H4 (cell line): ENCODE measurements at regions not wholly inside any gene's neighbourhood (a gene's known extent, or its start where the extent isn't known, plus 50 kb on each side); places are given as distances from the start of the nearest gene placed in this dataset.

ENCODE experiments used
- DNase-seq: peaks from one replicate; pipeline ENCODE4 v3.0.0-alpha.2; 2015; ENCODE audit warnings: low spot score

DNA sequence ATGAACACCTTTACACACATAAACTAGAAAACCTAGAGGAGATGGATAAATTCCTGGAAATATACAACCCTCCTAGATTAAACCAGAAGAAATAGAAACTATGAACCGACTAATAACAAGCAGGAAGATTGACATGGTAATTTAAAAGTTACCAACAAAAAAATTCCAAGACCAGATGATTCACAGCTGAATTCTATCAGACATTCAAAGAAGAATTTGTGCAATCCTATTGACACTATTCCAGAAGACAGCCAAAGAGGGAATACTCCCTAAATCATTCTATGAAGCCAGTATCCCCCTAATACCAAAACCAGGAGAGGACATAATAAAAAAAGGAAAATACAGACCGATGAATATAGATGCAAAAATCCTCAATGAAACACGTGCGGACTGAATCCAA is 102.6 kb upstream of the KRR1 start:
- DNase-seq = no peak

DNA sequence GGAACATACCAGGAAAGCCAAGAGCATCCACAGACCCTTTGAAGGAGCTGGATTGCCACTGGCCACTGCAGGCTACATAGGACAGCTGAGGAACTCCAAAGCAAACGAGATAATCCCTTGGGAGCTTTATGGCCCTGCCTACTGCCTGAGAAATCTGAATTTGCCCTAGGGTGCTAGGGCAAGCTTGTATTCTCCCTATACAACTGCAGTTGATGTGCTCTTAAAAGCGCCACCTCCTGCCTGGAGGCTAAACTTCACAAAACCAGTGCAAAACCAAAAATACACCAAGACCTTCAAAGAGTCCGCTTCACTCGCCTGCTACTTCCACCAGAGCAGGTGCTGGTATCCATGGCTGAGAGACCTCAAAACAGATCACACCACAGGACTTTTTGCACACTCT is 99.6 kb upstream of the KRR1 start:
- no peak for DNase-seq

DNA sequence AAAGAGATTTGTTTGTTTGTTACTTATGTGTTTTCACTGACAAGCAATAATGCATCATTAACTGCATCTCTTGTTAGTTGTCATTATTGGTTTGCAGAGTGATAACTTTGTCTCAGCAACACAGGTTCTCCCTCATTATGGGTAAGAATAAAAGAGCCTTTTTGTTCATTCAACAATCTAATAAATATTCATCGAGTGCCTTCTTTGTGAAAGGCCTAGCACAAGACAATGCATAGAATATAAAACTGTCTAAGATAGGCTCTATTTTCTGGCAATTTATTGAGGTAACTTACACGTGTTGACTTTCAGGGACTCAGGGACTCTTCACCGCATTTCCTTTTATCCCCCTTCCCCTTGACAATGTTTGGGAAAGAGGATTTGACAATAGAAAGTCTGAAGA is 95.5 kb upstream of the KRR1 start:
- no peak for DNase-seq

DNA sequence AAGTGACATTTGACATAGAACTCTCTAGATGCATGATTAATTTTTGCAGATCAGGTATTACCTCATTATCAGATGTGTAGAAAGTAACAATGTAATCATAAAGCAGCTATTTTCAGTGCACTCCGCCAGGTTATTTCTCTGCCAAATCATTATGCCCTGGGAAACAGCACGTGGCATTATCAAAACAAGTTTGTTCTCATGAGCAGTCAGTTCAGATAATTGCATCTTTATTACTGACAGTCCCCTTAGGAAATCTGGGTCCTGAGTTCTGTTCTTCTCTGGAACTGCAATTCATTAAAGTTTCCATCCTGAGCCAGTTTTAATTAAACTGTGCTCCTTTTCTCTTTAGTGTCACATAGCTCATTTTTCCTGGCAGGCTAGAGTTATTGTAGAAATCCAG is 94.7 kb upstream of the KRR1 start:
- no peak for DNase-seq

DNA sequence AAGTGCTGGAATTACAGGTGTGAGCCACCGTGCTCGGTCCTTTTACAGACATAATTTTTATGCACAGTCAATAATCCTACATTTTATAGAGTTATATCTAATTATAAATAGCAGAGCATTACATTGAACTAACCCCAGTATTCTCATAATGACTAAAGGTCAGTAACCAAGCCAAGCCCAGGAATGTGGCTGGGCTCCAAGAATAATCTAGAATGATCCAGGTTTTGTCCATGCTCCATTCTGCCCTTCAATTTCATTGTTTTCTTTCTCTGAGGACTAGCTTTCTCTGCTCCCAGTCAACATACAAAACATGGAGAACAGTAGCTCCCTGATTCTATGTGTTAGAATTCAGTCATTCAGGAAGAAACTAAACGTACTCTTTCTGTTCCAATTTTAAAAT is 92.1 kb upstream of the KRR1 start:
- no peak for DNase-seq

DNA sequence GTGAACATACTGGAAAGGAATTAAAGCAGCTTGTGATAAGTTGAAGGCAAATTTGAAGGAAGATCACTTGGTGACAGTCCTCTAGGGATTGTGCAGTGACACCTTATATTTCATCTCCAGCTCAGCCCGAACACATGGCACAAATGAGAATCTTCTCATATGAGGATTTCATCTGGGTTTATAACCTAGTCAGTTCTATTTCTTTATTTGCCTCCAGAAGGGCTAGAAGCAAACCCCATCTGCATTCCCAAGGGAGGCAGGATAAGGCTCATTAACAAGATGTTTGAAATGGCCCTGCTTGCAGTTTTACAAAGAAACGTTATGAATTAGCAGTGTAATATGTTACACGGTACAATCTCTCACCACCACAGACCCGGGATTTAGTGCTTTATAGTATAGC is 90.7 kb upstream of the KRR1 start:
- DNase-seq = no peak

DNA sequence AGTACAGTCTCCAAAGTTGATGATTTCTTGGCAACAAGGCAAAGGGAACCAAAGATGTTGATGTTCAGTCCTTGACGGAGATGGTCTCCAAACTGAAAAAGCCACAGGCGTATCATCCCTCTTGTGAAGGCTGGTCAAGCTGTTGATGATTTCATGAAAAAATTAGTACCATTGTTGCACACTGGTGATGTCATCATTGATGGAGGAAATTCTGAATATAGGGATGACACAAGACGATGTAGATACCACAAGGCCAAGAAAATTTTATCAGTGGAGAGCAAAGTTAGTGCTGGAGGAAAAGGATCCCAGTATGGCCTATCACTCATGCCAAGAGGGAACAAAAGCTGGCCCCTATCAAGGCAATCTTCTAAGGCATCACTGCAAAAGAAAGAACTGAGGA is 88.7 kb upstream of the KRR1 start:
- no peak for DNase-seq

DNA sequence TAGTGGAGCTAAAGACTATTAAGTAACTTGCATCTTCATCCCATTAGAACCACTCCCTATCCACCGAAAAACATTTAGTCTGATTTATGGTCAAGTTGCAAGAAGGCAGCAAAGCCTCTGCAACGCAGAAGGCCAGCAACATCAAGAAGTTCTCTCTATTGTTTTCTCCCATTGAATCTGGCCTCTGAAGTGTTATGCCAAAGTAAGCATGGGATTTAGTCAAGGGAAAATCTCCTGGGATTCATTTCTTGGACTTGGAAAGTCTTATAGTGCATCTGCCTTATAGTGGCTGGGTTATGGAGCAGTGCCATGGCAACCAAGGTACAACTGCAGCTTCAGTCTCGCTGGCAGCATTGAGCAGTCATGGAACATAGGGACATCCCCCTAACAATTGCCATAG is 87.7 kb upstream of the KRR1 start:
- DNase-seq = no peak

DNA sequence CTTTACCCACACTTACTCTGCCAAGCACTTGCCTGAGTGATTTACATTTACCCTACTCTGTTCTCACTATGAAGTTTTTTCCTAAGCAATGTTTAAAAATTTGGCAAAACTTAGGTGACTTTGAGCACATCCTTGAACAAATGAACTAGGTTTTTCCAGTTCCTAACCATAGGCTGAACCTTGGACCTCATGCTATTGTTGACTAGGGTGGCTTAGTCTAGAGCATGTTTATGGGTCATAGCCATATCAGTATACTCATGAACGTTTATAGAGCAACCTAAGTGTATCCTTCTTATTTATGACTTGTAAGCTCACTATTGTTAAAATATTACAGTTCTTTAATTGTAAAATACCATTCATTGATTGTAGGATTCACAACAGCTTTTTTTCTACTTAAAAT is 85.0 kb upstream of the KRR1 start:
- DNase-seq = no peak

DNA sequence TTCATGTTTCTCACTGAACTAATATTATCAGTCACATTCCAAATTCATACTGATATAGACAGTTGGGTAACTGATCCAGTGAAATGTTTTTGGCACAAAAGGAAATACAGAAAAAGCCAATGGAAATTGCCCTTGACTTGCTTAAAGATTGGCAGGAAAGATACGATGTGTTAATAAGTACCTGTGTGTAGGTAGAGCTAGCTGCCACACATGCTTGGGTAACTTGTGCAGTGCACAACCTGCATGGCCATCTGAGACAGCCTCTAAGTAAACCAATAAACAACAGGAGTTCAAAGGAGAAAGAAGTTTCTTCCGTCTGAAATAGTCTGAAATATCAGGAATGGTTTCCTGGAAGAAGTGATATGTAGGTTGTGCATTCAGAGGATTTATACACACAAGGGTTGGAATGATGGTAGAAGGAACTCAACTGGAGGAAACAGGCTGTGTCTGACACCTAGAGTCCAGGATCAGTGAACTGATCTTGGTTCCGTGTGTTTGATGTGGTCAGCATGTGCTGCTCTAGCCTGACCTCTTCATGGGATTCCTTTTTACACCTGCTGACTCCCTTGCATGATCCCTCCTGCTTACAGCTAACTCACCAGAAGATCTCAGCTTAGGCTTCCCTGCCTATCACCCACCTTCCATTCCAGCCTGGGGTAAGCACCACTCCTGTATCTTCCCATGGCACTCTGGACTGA is 81.4 kb upstream of the KRR1 start:
- no peak for DNase-seq

DNA sequence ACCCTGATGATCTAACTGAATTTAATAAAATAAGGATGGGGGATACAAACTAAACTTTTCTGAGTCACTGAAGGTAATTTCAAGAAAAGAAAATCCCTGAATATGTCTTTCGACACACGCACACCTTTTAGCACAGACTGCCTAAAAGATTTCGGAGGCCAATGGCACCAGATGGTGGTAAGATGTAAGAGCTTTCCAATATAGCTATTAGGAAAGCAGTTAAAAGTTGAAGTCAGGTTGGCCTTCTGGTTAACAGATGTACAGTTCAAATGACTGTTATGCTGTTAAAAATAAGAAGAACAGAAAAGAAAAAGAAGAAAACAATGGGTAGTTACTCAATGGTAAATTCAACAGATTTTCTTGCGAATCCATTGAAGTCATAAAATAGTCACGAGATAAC is 80.7 kb upstream of the KRR1 start:
- no peak for DNase-seq

DNA sequence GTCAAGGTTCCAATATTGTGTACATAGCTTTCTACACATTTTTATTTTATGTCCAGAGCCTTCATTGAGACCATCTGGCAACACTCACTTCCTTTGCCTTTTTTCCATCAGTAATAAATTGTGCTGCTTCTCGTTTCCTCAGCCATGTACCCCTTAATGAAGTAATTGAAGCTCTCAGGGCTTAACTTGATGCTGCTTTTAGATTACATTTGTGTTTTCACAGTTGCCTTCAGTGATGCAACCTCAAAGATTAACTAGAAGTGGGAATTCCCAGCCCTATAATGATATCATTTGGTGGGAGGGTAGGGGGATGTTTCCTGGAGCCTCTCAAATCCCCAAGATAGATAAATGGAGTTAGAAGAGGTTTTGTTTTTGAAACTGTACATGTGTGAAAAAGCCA is 80.2 kb upstream of the KRR1 start:
- DNase-seq = no peak

DNA sequence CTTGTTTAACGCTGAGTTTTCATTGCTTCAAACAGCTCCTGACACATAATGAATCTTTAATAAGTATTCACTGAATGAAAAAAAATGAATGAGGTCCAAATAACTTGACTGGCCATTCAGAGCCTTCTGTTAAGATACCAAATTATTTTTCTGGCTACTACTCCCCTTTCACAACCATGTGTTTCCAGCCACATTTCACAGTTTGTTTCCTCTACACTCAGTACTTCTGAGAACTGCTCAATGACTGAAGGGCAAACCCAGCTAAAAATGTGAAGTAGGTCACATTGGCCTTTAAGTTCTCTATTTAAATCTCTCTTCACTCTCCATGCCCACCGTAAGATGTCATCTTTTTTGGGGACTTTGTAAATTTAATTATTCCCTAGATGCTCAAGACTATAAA is 78.4 kb upstream of the KRR1 start:
- no peak for DNase-seq

DNA sequence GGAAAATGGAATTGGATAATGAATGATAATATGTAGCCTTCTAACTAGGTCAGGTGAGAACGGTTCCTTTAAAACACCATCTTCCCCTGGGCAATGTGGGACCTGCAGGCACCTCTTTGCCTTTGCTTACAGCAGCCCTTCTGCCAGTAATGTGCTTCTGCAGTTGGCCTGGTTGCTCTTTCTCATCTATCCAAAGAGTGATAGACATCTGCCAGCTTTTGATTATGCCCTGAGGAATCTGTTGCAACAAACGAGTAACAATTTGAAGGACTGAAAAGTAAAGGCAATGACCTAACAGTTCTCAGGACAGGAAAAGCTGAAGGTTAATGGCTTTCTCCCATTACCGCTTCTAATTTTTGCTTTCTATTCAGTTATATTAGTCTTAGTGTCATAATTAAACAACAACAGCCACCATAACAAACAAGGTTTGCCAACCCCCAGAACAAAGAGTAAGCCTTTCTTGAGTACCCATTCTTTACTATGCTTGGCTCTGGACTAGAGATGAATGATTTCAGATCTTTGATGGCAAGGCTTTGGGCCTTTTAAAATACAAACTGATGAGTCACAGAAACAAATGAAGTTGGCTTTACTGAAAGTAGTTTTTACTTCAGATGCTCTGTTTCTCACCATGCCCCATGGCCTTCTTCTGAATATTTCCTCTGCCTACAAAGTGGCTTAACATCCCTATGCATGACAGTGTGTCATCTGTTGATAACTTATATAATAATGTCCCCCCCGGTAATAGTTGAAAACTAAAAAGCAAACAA is 76.1 kb upstream of the KRR1 start:
- DNase-seq = no peak

DNA sequence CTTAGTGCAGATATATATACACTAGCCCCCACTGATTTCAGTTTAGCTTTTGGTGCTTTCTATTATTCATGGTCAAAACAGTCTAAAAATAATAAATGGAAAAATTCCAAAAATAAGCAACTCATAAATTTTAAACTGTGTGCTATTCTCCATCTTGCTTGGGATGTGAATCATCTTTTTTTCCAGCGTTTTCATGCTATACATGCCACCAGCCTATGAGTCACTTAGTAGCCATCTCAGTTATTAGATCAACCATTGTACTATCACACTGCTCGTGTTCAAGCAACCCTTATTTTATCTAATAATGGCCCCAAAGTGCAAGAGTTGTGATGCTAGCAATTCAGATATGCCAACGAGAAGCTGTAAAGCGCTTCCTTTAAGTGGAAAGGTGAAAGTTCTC is 73.9 kb upstream of the KRR1 start:
- no peak for DNase-seq

DNA sequence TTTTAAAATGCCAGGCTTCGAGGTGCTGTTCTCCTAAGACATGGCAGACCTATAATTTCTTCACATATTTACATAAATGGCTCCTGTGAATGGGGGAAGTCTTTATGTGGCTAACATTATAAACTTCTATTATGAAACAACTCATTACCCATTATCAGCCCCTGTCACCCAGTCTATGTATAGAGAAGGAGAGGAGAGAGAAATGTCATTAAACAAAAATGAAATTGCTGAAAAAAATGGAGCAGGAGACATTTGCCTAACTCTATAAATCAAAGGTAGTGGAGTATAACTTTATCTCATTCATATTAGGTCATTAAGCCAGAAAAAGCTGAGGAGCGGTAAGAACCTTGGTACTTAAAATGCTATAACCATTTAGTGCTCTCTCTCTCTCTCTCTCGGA is 71.9 kb upstream of the KRR1 start:
- DNase-seq = no peak

DNA sequence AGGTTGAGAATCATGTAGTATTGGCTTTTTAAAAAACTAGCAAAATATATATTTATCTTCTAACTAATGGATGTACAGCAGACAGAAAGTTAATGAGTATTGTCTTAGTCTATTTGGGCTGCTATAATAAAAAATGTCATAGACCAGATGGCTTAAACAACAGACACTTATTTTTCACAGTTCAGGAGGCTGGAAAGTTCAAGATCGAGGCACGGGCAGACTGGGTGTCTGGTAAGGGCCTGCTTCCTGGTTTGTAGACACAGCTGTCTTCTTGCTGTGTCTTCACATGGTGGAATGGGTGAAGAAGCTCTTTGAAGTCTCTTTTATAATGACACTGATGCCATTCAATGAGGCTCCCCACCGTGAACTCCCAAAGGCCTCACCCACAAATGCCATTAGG is 70.1 kb upstream of the KRR1 start:
- DNase-seq = no peak

DNA sequence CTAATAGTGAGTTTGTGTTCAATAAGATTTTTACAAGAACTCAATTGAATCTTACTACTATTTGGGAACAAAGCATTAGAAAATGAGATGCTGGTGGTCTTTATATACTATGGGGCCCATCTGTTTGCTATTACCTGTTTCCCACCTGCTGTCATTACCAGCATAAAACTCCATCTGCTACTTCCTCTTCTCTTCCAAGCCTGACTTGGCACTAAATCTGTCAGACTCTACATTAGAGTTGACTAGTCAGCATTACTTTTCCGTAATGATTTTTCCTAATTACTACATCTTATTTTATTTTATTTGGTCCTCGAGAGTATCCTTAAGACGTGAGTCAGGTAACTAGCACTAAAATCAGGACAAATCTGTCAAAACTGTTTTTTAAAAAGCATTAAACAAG is 68.1 kb upstream of the KRR1 start:
- DNase-seq = no peak

DNA sequence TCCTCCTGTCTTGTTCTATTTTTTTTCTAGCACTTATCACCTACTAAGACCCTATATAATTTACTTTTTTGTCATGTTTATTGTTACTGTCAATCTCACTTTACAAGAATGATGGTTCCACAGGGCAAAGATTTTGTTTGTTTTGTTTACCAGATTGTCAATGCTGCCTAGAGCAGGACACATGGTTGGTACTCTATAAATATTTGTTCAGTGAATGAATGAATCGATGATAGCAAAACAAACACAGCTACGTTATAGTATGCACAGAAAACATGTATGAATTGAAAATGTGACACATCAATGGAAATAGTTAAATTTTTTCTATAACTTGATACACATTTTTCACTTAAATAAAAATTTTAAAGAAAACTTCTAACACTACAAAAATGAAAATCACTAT is 67.1 kb upstream of the KRR1 start:
- DNase-seq = no peak

DNA sequence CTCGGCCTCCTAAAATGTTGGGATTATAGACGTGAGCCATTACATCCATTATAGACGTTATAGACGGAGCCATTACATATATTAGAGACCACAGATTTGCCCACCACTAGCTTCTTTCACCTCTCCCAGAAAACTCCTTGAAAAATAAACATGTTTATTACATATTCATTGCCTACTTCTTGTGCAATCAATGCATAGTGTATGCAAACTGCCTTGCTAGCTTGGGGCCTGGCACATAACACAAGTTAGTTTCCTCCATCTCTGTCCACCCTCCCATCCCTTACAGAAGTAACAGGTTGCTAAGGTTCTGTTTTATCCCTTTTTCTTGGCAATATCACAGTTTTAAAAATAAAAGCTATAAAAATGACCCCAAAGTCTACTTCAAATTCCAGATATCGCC is 66.4 kb upstream of the KRR1 start:
- DNase-seq = no peak

DNA sequence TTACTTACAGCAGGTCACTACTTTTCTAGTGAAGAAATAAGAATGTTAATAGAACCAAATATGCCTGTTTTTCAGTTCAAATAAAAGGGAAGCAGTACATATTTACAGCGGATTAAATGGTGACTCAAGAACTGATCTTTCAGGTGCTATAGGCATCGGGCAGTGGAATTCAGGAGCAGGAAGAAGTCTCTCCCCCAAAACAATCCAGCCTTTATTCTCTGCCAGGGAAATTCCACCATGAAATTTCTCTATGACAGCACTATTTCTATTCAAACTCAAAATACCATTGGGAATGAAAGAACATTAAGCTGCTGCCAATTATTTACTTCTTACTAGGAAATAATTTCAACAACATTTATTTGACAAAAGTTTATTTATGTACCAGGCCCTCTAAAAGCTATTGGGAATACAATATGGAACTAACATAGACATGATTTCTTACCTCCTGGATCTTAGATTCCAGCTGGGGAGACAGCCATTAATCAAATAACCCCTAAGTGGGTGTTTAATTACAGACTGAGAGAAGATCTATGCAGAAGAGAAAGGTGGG is 60.3 kb upstream of the KRR1 start:
- DNase-seq = no peak

DNA sequence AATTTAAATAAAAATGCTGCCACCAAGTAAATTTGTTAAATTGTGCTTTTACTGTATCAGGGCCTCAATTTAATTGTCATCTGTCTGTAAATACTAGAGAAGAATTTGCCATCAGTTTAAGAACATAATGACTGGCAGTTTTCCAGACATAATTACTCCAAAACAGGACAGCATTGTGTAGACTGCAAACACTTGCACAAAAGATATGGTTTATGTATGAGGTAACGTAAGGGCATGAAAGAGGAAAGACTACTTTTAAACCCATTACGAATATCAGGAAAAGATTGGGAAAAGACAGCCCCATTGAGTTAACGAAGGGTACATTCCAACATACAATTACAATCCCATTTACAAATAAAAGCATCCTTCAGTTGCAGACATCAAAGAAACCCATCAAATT is 59.8 kb upstream of the KRR1 start:
- DNase-seq = no peak

DNA sequence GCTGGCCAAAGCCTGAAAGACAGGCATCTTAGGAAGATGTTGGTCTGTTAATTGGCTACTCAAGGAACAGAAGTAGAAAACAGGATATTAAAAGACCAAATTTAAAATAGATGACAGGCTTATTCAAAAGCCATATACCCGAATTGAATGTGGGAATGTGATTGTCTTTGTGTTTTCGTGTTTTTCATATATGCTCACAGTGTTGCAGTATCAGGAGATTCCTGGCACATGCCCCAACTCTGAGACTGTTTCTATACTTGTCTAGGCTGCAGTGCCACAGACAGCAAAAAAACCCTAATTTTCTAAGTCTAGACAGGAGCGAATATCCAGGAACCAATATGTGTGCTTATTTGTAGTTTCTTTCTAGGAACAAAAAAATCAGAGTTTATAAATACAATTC is 57.4 kb upstream of the KRR1 start:
- no peak for DNase-seq

DNA sequence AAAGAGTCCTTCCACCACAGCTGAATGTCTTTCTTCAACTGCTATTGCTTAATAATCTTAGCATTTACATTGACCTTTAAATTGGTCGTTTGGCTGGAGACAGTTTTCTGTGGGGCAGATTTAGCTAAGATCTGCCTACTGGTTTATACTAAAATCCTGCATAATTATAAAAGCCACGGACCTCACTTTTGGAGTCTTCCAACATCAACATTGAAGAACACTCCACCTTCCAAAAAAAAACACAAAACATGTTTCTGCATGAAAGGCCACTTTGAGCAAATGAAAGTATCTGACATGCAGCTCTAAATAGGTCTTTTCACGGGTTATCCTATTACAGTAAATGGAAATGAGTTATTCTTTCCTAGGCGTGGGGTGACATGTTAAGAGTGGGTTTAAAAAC is 57.0 kb upstream of the KRR1 start:
- no peak for DNase-seq
